H7 (cell line): ENCODE measurements at regions not wholly inside any gene's neighbourhood (a gene's known extent, or its start where the extent isn't known, plus 50 kb on each side); places are given as distances from the start of the nearest gene placed in this dataset.
"Not testable (repeated sequence)": the region's sequence is repeated elsewhere in the genome, so short reads cannot be mapped to it uniquely, and the experiment has no call there.

Experiments used
- DNase-seq: peaks from one replicate; pipeline ENCODE4 v3.0.0; 2012
- H3K27me3 ChIP-seq: 2 replicates; pipeline ENCODE4 v1.6.0; 2011; ENCODE audit warnings: mild to moderate bottlenecking, low read length; ENCODE audit not compliant: control insufficient read depth, insufficient read depth
- H3K36me3 ChIP-seq: replicated peaks from 2 replicates; pipeline ENCODE4 v1.5.1; 2011; ENCODE audit warnings: low read length; ENCODE audit not compliant: control insufficient read depth, insufficient read depth
- H3K4me3 ChIP-seq: 2 replicates; pipeline ENCODE4 v1.5.1; 2011; ENCODE audit warnings: low read depth, mild to moderate bottlenecking, control low read depth, low read length, moderate library complexity; ENCODE audit not compliant: insufficient read depth

DNA sequence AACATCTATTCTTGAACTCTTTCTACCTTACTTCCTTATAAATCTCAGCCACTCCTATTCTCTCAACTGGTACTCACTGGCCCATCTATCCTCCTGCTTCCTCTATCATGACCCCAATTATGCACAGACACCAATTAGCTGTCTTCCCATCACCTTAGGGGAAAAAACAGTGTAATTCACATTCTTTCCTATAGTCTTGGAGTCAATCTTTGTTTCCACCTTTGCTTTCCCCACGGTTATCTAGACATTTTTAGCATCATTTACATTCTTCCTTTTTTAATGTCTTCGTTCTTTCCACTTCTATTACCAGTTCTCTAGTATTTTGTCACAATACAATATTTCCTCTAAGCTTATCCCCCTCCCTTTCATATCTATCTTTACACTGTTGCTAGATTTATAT lies 449.4 kb downstream of the TMEM38B start:
- Histone ChIP-seq H3K36me3 (no peaks in the 10 kb centered on the region), H3K27me3 (no peaks in the 10 kb centered on the region), H3K4me3 (no peak overlapping the region)
- DNase-seq: no peak

DNA sequence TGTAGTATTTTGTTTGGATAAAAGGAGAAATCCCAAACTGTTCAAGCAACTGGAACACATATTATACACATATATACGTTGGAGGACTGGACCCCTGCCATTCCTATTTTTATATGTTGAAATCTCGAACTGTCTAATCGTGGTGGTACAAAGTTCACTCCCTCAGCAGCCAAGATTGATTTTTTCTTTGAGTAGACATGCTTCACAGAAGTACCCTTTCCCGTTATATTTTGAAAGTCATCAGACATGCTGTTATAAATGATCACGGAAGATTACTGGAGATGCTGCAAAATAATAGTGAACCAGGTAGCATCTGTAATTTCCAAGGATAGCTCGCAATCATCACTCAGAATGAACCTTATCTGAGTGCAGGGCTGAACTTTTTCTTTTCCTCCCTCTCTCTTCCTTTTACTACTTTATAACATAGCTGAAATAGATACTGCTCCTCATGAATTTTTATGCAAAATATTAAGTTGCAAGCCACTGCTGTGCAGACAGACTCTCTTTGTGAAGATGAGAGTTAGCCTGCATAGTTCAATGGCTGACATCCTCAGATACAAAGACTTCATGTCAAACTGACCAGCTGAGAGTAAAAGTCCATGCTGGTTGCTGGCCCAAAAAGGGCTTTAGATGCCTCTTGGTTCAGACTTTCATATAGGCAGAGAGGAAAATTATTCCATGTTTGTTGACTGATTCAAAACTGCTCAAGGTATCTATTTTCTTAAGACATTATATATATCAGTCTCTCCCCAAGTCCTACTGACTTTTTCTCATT lies 451.9 kb downstream of the TMEM38B start:
- Histone ChIP-seq H3K4me3 (no peak overlapping the region), H3K36me3 (no peaks in the 10 kb centered on the region), H3K27me3 (no peaks in the 10 kb centered on the region)
- DNase-seq: no peak

DNA sequence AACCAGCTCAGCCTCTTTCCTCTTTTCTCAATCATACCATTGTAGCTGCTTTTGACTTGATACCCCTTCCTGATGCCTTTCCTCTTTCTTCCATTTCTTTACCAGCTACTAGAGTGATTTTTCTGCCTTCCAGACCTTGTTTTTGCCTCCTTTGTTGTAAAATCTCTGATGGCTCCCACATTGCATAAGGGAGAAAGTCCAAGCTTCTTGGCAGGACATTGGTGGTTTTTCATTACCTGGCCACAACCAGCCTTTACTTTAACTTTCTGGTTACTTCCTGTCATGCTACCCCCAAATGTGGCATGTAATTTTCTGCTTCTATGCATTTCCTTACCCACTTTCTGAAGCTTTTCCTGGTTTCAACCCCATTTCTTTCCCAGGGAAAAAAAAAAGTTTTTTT lies 452.5 kb downstream of the TMEM38B start:
- Histone ChIP-seq H3K36me3 (no peaks in the 10 kb centered on the region), H3K27me3 (no peaks in the 10 kb centered on the region), H3K4me3 (no peak overlapping the region)
- no peak for DNase-seq

DNA sequence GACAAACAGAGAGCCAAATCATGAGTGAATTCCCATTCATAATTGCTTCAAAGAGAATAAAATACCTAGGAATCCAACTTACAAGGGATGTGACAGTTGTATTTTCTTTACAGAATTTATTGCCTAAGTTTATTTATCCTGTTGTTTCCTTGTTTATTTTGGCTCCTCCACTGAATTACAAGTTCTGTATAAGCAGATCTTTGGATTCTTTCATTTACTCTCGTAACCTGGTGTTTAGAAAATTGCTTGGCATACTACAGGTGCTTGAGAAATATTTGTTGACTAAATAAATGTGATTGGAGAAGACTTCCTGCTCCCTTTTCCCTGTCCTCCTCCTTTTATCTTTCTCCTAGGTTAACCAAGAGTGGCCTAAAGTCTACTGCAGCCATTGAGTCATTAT lies 455.6 kb downstream of the TMEM38B start:
- Histone ChIP-seq H3K4me3 (no peak overlapping the region), H3K36me3 (no peaks in the 10 kb centered on the region), H3K27me3 (no peaks in the 10 kb centered on the region)
- no peak for DNase-seq

DNA sequence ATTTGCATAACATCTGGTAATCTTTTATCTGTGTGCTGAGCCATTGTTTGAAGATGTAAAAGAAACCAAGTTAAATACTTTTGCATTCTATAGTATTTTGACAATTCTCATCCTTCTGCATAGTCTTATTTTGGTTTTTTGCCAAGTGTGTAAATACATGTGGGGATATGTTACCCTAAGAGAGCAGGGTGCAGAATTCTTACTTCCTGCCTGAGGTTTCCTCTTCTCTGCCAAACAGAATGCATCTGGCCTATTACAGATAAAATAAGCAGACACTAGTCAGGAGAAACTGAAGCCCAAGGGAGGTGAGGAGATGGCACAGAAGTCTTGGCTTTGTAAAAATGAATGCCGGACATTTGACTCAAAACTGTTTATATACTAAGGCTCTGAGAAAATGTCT lies 462.1 kb downstream of the TMEM38B start:
- H3K36me3 ChIP-seq: no peaks in the 10 kb centered on the region
- DNase-seq: no peak
- no peaks in the 10 kb centered on the region for H3K27me3 ChIP-seq
- no peak overlapping the region for H3K4me3 ChIP-seq

DNA sequence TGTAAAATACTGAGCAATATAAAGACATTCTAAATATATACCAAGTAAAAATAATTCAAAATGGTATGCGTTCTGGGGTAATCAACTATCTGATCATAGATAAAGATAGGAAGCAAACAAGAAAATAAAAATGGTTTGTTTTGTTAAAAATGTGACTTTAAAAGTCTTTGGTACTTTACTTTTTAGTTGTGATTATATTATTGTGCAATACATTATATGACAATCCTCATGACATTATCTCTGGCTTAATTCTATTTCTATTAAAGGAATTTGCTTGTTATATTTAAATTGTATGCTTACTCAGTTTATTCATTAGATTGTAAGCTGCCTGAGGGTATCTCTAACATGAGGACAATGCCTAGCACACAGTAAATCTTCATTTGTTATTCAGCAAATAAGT lies 477.9 kb downstream of the TMEM38B start:
- no peaks in the 10 kb centered on the region for H3K27me3 ChIP-seq

DNA sequence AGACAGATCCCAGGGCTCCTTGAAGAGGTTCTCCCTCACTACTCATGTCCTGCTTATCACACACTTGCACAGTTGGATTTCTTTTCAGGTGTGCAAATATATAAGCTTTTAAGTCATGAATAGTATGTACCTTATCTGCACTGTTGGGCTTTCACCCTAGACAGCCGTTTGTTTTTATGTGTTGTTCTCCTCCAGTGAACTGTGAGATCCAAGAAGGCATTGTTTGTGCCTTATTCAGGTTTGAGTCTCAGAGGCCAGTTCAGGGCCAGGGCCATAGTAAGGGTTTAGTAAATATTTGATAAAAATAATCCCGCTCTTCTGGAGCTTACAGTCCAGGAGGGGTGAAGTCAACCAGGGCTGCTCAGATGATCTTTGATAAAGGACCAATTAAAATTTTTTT lies 480.0 kb downstream of the TMEM38B start:
- H3K4me3 ChIP-seq: no peak overlapping the region
- H3K27me3 ChIP-seq: no peaks in the 10 kb centered on the region
- no peaks in the 10 kb centered on the region for H3K36me3 ChIP-seq
- DNase-seq: no peak

More for the DNA sequence above, 477.9 kb downstream of the TMEM38B start:
- Histone ChIP-seq H3K36me3 (no peaks in the 10 kb centered on the region), H3K4me3 (no peak overlapping the region)
- DNase-seq: no peak

DNA sequence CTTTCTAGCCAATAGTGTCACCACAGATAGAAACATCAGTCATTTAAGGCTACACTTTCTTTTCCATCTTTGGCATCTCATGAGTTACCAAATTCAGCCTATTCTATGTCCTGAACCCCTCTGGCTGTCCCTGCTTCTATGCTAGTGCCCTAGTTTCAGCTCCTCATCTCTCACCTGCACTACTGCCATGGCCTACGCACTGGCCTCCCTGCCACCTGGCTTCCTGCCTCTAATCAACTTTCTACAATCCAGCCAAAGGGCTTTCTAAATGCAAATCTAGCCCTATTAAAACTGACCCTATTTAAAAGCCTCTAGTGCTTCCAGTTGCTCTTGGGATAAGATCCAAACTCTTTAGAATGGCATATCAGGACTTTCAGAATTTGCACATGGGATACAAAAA lies 482.9 kb downstream of the TMEM38B start:
- no peak for DNase-seq
- H3K36me3 ChIP-seq: no peaks in the 10 kb centered on the region
- H3K27me3 ChIP-seq: no peaks in the 10 kb centered on the region
- no peak overlapping the region for H3K4me3 ChIP-seq

DNA sequence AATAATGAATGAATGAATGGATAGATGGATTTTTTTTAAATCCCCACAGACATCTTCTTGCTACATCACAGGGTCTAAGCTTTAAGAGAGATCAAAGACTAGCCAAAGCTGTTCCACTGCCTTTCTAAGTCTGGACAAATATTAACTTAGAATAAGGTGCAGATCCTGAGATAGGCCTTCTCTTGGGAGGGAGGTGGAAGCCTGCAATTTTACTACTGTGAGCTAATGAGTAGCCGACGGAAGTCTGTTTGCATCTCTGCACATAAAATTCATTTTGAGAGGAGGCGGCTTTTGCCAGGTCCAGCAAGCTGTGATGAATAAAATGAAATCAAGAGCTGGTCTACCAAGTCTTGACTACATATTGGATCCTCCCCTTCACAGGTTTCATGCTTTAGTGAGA lies 484.9 kb downstream of the TMEM38B start:
- H3K4me3 ChIP-seq: no peak overlapping the region
- no peaks in the 10 kb centered on the region for H3K36me3 ChIP-seq
- DNase-seq: no peak
- no peaks in the 10 kb centered on the region for H3K27me3 ChIP-seq

DNA sequence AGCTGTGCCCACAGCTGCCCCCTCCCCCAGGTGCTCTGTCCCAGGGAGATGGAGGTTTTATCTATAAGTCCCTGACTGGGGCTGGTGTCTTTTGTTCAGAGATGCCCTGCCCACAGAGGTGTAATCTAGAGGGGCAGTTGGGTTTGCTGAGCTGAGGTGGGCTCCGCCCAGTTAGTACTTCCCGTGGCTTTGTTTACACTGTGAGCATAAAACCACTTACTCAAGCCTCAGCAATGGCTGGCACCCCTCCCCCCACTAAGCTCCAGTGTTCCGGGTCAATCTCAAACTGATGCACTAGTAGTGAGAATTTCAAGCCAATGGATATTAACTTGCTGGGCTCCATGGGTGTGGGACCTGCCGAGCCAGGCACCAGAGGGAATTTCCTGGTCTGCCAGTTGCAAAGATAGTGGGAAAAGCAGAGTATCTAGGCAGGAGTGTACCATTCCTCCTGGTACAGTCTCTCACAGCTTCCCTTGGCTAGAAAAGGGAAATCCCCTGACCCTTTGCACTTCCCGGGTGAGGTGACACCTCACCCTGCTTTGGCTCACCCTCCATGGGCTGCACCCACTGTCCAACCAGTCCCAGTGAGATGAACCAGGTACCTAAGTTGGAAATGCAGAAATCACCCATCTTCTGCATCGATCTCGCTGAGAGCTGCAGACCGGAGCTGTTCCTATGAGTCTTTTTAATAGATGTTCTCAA lies 509.6 kb downstream of the TMEM38B start:
- not testable (repeated sequence) for H3K27me3 ChIP-seq, H3K36me3 ChIP-seq, H3K4me3 ChIP-seq, DNase-seq

DNA sequence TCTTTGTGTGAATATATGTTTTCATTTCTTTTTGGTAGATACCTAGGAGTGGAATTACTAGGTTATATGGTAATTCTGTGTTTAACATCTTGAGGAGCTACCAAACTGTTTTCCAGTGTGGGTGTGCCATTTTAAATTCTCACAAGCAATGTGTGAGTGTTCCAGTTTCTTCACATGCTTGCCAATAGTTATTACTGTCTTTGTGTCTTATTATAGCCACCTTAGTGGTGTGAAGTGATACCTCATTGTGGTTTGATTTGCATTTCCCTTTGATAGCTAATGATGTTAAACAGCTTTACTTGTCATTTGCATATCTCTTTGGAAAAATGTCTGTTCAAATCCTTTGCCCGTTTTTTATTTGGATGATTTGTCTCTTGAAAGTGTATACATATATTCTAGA lies 513.0 kb downstream of the TMEM38B start:
- Histone ChIP-seq H3K27me3 (no peaks in the 10 kb centered on the region), H3K4me3 (no peak overlapping the region), H3K36me3 (no peaks in the 10 kb centered on the region)
- no peak for DNase-seq

DNA sequence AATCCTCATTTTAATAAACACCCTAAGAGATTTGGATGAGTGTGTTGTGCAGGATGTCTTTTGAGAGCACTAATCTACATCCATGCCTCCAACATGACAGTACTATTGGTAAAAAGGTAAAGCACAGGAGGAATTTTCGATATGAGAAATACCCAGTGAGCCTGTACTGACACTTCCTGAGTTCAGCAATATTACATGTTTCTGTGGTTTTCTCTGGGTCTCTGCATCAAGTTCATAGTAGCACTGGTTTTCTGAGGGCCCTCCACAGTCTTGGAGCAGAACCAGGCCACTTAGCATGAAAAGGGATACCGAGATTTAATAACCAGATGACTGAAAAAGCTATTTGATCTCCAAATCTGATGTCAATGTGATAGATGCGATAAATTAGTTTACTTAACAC lies 524.1 kb downstream of the TMEM38B start:
- Histone ChIP-seq H3K27me3 (no peaks in the 10 kb centered on the region), H3K36me3 (no peaks in the 10 kb centered on the region), H3K4me3 (no peak overlapping the region)
- DNase-seq: no peak

DNA sequence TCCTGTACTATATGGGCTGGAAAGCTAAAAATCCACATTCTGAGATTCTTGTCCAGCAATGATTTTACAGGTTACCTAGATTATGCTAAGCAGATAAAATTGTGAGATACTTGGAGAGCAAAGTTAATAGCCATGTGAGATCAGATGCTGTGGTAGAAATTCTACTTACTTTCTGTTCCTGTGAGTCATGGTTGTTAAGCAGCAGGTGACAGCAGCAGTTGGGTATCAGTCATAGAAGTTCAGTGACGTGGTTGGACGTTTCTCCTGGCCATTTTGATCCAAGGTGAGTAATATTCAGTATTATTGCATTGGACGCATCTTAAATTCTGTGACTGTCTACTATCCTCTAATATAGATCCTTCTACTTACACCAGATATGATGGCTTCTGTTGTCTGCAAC lies 524.5 kb downstream of the TMEM38B start:
- no peak overlapping the region for H3K4me3 ChIP-seq
- no peaks in the 10 kb centered on the region for H3K27me3 ChIP-seq
- DNase-seq: no peak
- no peaks in the 10 kb centered on the region for H3K36me3 ChIP-seq

DNA sequence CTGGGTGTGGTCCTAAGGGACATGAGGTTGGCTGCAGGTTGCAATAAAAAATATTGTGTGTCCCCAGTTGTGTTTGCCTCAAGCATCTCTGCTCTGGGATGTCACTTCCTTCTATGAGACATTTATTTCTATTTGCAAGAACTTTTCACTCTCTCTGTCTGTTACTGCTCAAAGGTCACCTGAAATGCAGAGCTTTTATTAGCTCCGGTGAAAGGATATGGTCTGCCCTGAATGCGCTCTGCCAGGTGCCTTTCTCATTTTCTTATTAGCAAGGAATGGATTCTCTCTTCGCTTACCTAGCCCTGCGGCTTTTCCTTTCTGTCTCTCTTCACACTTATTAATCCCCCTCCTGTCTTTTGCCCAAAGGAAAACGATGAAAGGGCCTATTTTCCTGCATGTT lies 526.1 kb downstream of the TMEM38B start:
- no peaks in the 10 kb centered on the region for H3K36me3 ChIP-seq
- H3K27me3 ChIP-seq: no peaks in the 10 kb centered on the region
- no peak overlapping the region for H3K4me3 ChIP-seq
- no peak for DNase-seq

DNA sequence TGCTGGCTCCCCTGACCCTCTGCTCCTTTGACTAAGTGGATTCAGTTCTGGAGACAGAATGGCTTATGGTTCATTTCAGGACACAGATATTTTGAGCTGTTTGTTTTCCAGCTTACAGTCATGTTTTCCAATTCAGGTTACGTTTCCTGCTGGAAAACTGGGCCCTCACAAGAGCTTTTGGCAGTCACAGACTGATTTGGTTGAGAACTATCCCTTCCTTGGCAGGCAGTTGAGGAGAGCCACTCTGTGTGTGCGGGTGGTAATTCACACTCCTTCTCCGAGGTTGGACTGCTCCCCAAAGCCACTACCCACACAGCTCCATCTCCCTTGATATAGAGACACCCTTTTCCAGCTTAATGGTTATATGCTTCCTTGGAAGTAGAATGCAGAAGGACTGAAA lies 534.5 kb downstream of the TMEM38B start:
- Histone ChIP-seq H3K4me3 (no peak overlapping the region), H3K27me3 (no peaks in the 10 kb centered on the region), H3K36me3 (no peaks in the 10 kb centered on the region)
- DNase-seq: no peak
